ENCODE measurements at regions not wholly inside any gene's neighbourhood (a gene's known extent, or its start where the extent isn't known, plus 50 kb on each side); places are given as distances from the start of the nearest gene placed in this dataset.

DNA sequence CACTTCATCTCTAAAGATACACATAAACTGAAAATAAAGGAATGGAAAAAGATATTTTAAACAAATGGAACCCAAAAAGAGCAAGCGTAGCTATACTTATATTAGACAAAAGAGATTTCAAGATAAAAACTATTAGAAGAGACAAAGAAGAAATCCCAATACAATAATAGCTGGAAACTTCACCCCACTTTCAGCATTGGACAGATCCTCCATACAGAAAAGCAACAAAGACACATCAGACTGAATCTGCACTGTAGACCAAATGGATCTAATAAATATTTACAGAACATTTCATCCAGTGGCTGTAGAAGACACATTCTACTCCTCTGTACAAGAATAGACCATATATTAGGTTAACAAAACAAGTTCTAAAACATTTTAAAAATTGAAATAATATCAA, 117.6 kb upstream of the PDE3A start:
- H3K36me3 Mint-ChIP-seq = no peaks in the 10 kb centered on the region
- no peak overlapping the region for H3K27ac Mint-ChIP-seq
- H3K27me3 Mint-ChIP-seq (ENCODE audit: low read depth in 3 of 3) = peaks cover 0 to 2% (median 0%) of the 10 kb centered on the region in 3 donors
- Histone ChIP-seq H3K4me1 (ENCODE audit: control insufficient read depth in 1 of 2, insufficient read depth in 2 of 2, low read length in 2 of 2) (no peaks in the 10 kb centered on the region), H3K27ac (ENCODE audit: low read depth in 1 of 2, low read length in 2 of 2) (no peak overlapping the region), H4K20me1 (ENCODE audit: insufficient read depth, low read length) (no peaks in the 10 kb centered on the region), H3K27me3 (ENCODE audit: control insufficient read depth in 2 of 2, insufficient read depth in 2 of 2, low read length in 2 of 2) (no peaks in the 10 kb centered on the region), H3K79me2 (ENCODE audit: insufficient read depth, low read length) (no peaks in the 10 kb centered on the region), H3K36me3 (replicated peaks in 1 of 2; ENCODE audit: control insufficient read depth in 1 of 2, insufficient read depth in 2 of 2, low read length in 2 of 2) (no peaks in the 10 kb centered on the region), H3K4me3 (replicated peaks in 1 of 3; ENCODE audit: low read depth in 2 of 3, low read length in 3 of 3) (no peak overlapping the region), H3K9me3 (replicated peaks in 1 of 2; ENCODE audit: control insufficient read depth in 1 of 2, insufficient read depth in 1 of 2, low read length in 2 of 2) (peaks cover 0 to 7% of the 10 kb centered on the region in 2 donors), H3K4me2 (replicated peaks; ENCODE audit: extremely low read depth, low read length, poor library complexity, severe bottlenecking) (no peak overlapping the region), H3K9ac (ENCODE audit: insufficient read depth, low read length, poor library complexity, severe bottlenecking) (no peak overlapping the region), H2AFZ (ENCODE audit: insufficient read depth, low read depth, low read length, poor library complexity, severe bottlenecking) (no peak overlapping the region)
- DNase-seq = no peak
- no CpG with 5 or more reads among the region's 1 CpG for WGBS (ENCODE audit: insufficient coverage)
- H3K4me3 Mint-ChIP-seq = no peak overlapping the region
- intact Hi-C loops (cut with micrococcal nuclease) = no loop called here
- H3K9me3 Mint-ChIP-seq = peaks cover 0 to 11% (median 6%) of the 10 kb centered on the region in 7 donors
- TF ChIP-seq, protein P1, sequence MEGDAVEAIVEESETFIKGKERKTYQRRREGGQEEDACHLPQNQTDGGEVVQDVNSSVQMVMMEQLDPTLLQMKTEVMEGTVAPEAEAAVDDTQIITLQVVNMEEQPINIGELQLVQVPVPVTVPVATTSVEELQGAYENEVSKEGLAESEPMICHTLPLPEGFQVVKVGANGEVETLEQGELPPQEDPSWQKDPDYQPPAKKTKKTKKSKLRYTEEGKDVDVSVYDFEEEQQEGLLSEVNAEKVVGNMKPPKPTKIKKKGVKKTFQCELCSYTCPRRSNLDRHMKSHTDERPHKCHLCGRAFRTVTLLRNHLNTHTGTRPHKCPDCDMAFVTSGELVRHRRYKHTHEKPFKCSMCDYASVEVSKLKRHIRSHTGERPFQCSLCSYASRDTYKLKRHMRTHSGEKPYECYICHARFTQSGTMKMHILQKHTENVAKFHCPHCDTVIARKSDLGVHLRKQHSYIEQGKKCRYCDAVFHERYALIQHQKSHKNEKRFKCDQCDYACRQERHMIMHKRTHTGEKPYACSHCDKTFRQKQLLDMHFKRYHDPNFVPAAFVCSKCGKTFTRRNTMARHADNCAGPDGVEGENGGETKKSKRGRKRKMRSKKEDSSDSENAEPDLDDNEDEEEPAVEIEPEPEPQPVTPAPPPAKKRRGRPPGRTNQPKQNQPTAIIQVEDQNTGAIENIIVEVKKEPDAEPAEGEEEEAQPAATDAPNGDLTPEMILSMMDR (IDR thresholded peaks at IDR 0.05) = no peak
- H3K4me1 Mint-ChIP-seq = no peaks in the 10 kb centered on the region

DNA sequence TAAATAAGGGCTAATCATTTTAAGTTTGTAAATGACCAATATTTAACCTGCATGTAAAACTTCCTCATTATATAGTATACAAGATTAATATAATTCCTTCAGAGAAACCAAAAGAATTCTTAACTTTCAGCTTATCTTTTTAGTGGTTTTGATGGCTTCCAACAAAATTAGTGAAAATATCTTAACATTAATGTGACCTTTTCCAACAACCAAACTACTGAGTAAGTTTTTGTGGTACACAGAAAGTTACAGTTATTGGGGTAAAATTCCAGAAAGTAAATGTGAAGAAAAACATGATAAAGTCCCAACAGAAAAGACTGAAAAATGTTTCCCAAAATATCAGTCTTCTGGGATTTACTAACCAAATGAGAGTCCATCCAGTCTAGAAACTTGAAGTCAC, 111.0 kb upstream of the PDE3A start:
- H3K36me3 ChIP-seq (replicated peaks in 1 of 2; ENCODE audit: control insufficient read depth in 1 of 2, insufficient read depth in 2 of 2, low read length in 2 of 2) = no peaks in the 10 kb centered on the region
- H3K4me2 ChIP-seq (replicated peaks; ENCODE audit: extremely low read depth, low read length, poor library complexity, severe bottlenecking) = no peak overlapping the region
- Mint-ChIP-seq H3K36me3 (no peaks in the 10 kb centered on the region), H3K9me3 (peaks cover 0 to 4% (median 2%) of the 10 kb centered on the region in 7 donors), H3K27me3 (ENCODE audit: low read depth in 3 of 3) (peaks cover 0 to 2% (median 0%) of the 10 kb centered on the region in 3 donors), H3K4me1 (no peaks in the 10 kb centered on the region), H3K4me3 (no peak overlapping the region), H3K27ac (no peak overlapping the region)
- H3K9me3 ChIP-seq (replicated peaks in 1 of 2; ENCODE audit: control insufficient read depth in 1 of 2, insufficient read depth in 1 of 2, low read length in 2 of 2) = no peaks in the 10 kb centered on the region
- TF ChIP-seq, protein P1 (IDR thresholded peaks at IDR 0.05) = no peak
- no peaks in the 10 kb centered on the region for H4K20me1 ChIP-seq (ENCODE audit: insufficient read depth, low read length)
- H3K9ac ChIP-seq (ENCODE audit: insufficient read depth, low read length, poor library complexity, severe bottlenecking) = no peak overlapping the region
- H3K27ac ChIP-seq (ENCODE audit: low read depth in 1 of 2, low read length in 2 of 2) = no peak overlapping the region
- H3K4me1 ChIP-seq (ENCODE audit: control insufficient read depth in 1 of 2, insufficient read depth in 2 of 2, low read length in 2 of 2) = no peaks in the 10 kb centered on the region
- no peaks in the 10 kb centered on the region for H3K27me3 ChIP-seq (ENCODE audit: control insufficient read depth in 2 of 2, insufficient read depth in 2 of 2, low read length in 2 of 2)
- H2AFZ ChIP-seq (ENCODE audit: insufficient read depth, low read depth, low read length, poor library complexity, severe bottlenecking) = no peak overlapping the region
- H3K79me2 ChIP-seq (ENCODE audit: insufficient read depth, low read length) = no peaks in the 10 kb centered on the region
- intact Hi-C loops (cut with micrococcal nuclease) = no loop called here
- H3K4me3 ChIP-seq (replicated peaks in 1 of 3; ENCODE audit: low read depth in 2 of 3, low read length in 3 of 3) = no peak overlapping the region
- no peak for DNase-seq
